GM23248 (cell line): ENCODE measurements at regions not wholly inside any gene's neighbourhood (a gene's known extent, or its start where the extent isn't known, plus 50 kb on each side); places are given as distances from the start of the nearest gene placed in this dataset.

Experiments
- DNase-seq: peaks from one replicate; pipeline ENCODE4 v3.0.0-alpha.2; 2015
- H2AFZ ChIP-seq: fragments of 200-600 bp; sonication (generic); 2 replicates; pipeline ENCODE4 v1.6.1; 2016; ENCODE audit warnings: antibody characterized with exemption
- H3F3A ChIP-seq: fragments of 200-600 bp; sonication (generic); 2 replicates; pipeline ENCODE4 v1.6.1; 2016; ENCODE audit warnings: mild to moderate bottlenecking, antibody characterized with exemption, mixed run types; ENCODE audit not compliant: insufficient read depth
- H3K27ac ChIP-seq: fragments of 200-600 bp; sonication (generic); 2 replicates; pipeline ENCODE4 v1.5.1; 2016; ENCODE audit warnings: mild to moderate bottlenecking
- H3K27me3 ChIP-seq: fragments of 200-600 bp; sonication (generic); replicated peaks from 2 replicates; pipeline ENCODE4 v1.6.1; 2016; ENCODE audit warnings: mild to moderate bottlenecking; ENCODE audit not compliant: insufficient read depth
- H3K36me3 ChIP-seq: fragments of 200-600 bp; sonication (generic); 2 replicates; pipeline ENCODE4 v1.6.1; 2016; ENCODE audit warnings: low read depth, mild to moderate bottlenecking
- H3K4me1 ChIP-seq: fragments of 200-600 bp; sonication (generic); 2 replicates; pipeline ENCODE4 v1.6.1; 2016; ENCODE audit warnings: mild to moderate bottlenecking; ENCODE audit not compliant: insufficient read depth
- H3K4me2 ChIP-seq: fragments of 200-600 bp; sonication (generic); one replicate; pipeline ENCODE4 v1.6.1; 2016; ENCODE audit warnings: mild to moderate bottlenecking; ENCODE audit not compliant: unreplicated experiment
- H3K4me3 ChIP-seq: fragments of 200-600 bp; sonication (generic); 2 replicates; pipeline ENCODE4 v1.5.1; 2016; ENCODE audit warnings: mild to moderate bottlenecking
- H3K79me2 ChIP-seq: fragments of 200-600 bp; sonication (generic); 2 replicates; pipeline ENCODE4 v1.6.1; 2016; ENCODE audit warnings: mild to moderate bottlenecking; ENCODE audit not compliant: insufficient read depth
- H3K9ac ChIP-seq: fragments of 200-600 bp; sonication (generic); 2 replicates; pipeline ENCODE4 v1.6.1; 2016; ENCODE audit warnings: mild to moderate bottlenecking
- H3K9me2 ChIP-seq: fragments of 200-600 bp; sonication (generic); 2 replicates; pipeline ENCODE4 v1.6.1; 2016; ENCODE audit warnings: mixed run types, mild to moderate bottlenecking, moderate library complexity; ENCODE audit not compliant: insufficient read depth
- H3K9me3 ChIP-seq: fragments of 200-600 bp; sonication (generic); one replicate; pipeline ENCODE4 v1.6.1; 2017; ENCODE audit warnings: low read depth
- H4K20me1 ChIP-seq: fragments of 200-600 bp; sonication (generic); 2 replicates; pipeline ENCODE4 v1.6.0; 2016; ENCODE audit not compliant: insufficient read depth
- EZH2 ChIP-seq: fragments of 200-600 bp; sonication (generic); IDR thresholded peaks from 2 replicates; pipeline ENCODE4 v1.6.1; 2018; ENCODE audit warnings: antibody characterized with exemption, mild to moderate bottlenecking; ENCODE audit not compliant: insufficient read depth, poor library complexity, severe bottlenecking
- EZH2phosphoT487 ChIP-seq: fragments of 200-600 bp; sonication (generic); IDR thresholded peaks from 2 replicates; pipeline ENCODE4 v1.6.1; 2018; ENCODE audit warnings: antibody characterized with exemption, moderate library complexity, mild to moderate bottlenecking, low read depth; ENCODE audit not compliant: insufficient read depth
- WGBS, 2 experiments: methylation state at CpG; one replicate each; pipeline ENCODE4 v1.1.6; 2015 to 2017; ENCODE audit warnings: low lambda C conversion rate in 2 of 2, low coverage in 1 of 2; ENCODE audit errors: missing lambda C conversion rate in 2 of 2; 5-methylcytosine and 5-hydroxymethylcytosine counted together
- in situ Hi-C: fragments of 300-500 bp; cut with MboI; formaldehyde crosslinking; loops from 2 replicates; pipeline ENCODE4 v1.15.0; 2020

DNA sequence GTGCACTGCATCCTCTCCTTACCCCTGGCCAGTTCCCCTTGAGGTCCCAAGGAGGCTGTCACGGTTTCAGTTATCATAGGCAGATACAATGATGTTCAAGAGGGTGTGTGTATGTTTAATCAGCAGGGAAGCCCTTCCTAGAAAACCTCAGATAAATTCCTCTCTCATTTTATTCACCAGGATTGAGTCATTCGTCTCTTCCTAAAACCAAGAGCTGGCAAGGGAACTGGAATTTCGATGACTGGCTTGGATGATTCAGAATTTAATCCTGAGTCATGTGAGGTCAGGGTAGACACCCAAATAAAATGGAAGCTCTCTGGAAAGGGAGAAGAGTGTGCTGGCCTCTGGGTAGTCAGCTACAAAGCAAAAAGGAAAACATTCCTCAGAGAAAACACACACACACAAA lies 106.2 kb upstream of the RAPGEF2 start:
- Histone ChIP-seq H3K27me3 (peaks cover 13% of the 10 kb centered on the region; the same call in 1 of the 2 replicates), H3F3A (no peaks in the 10 kb centered on the region; the same call in 1 of the 2 replicates), H3K9me2 (no peaks in the 10 kb centered on the region), H3K4me2 (peak overlapping the region; percentile 30), H3K27ac (peak overlapping the region; percentile 57), H2AFZ (no peak overlapping the region), H3K4me3 (no peak overlapping the region), H3K9ac (0 out of 2 replicates have a peak overlapping the region, but pooled peaks have one; percentile 9), H4K20me1 (no peaks in the 10 kb centered on the region), H3K4me1 (peaks cover 21% of the 10 kb centered on the region), H3K79me2 (no peaks in the 10 kb centered on the region), H3K9me3 (no peaks in the 10 kb centered on the region), H3K36me3 (no peaks in the 10 kb centered on the region)
- in situ Hi-C loops, result no loop called here
- TF ChIP-seq EZH2phosphoT487 (no peak), EZH2 (no peak)
- peak; percentile 98 for DNase-seq
- WGBS, 2 experiments, result 0 to 1% methylated on average over 3 of the region's 3 CpGs

DNA sequence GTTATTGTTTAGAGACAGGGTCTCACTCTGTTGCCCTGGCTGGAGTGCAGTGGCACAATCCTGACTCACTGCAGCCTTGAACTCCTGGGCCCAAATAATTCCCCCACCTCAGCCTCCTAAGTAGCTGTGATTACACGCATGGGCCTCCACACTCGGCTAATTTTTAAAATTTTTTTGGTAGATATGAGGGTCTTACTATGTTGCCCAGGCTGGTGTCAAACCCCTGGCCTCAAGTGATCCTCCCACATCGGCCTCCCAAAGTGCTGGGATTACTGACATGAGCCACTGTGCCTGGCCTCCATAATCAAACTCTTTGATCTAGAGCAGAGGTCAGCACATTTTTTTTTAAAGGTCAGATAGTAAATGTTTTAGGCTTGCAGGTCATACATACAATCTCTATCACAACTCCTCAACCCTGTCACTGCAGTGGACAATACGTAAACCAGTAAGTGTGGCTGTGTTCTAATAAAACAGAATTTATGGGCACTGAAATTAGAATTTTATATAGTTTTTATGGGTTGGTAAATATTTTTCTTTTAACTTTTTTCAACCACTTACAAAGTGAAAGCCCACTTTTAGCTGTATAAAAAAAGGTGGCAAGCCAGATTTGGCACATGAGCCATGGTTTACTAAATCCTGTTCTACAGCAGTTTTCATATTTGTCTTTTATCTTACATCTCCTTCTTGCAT lies 105.1 kb upstream of the RAPGEF2 start:
- DNase-seq, result no peak
- no peak for TF ChIP-seq EZH2
- no peak for TF ChIP-seq EZH2phosphoT487
- Histone ChIP-seq H3K36me3 (no peaks in the 10 kb centered on the region), H3K4me2 (no peak overlapping the region), H3K79me2 (no peaks in the 10 kb centered on the region), H3K4me3 (no peak overlapping the region), H3K27me3 (peaks cover 7% of the 10 kb centered on the region; the same call in 1 of the 2 replicates), H3F3A (no peaks in the 10 kb centered on the region; the same call in 1 of the 2 replicates), H3K9ac (no peak overlapping the region), H3K9me2 (no peaks in the 10 kb centered on the region), H3K9me3 (no peaks in the 10 kb centered on the region), H3K4me1 (peaks cover 21% of the 10 kb centered on the region), H4K20me1 (no peaks in the 10 kb centered on the region), H3K27ac (no peak overlapping the region), H2AFZ (no peak overlapping the region)
- WGBS, 2 experiments, result 71 to 72% methylated on average over 4 of the region's 4 CpGs
- in situ Hi-C loops, result no loop called here

DNA sequence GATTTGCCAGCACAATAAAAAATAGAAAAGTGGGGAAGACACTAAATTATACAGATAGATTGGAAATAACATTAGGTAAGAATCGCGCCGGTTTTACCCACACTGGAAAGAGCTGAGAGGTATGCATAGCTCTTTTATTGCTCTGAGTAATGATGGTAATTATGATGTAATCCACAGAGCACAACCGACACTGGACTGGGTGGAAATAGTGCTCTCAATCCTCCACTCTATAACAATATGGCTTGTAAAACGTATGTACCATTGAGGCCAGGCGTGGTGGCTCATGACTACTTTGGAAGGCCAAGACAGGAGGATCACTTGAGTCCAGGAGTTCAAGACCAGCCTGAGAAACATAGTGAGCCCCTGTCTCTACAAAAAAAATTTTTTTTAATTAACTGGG lies 104.3 kb upstream of the RAPGEF2 start:
- H3K27me3 ChIP-seq, result peaks cover 5% of the 10 kb centered on the region; the same call in 1 of the 2 replicates
- H3K9me2 ChIP-seq, result no peaks in the 10 kb centered on the region
- H3K4me2 ChIP-seq, result no peak overlapping the region
- no peak overlapping the region for H3K27ac ChIP-seq
- peak; percentile 78 for DNase-seq
- H4K20me1 ChIP-seq, result no peaks in the 10 kb centered on the region
- H3K4me3 ChIP-seq, result no peak overlapping the region
- H3K79me2 ChIP-seq, result no peaks in the 10 kb centered on the region
- no peaks in the 10 kb centered on the region; the same call in 1 of the 2 replicates for H3F3A ChIP-seq
- WGBS, 2 experiments, result 45 to 47% methylated on average over 6 of the region's 6 CpGs
- no peak overlapping the region for H3K9ac ChIP-seq
- H3K4me1 ChIP-seq, result peaks cover 24% of the 10 kb centered on the region
- H3K36me3 ChIP-seq, result no peaks in the 10 kb centered on the region
- H3K9me3 ChIP-seq, result no peaks in the 10 kb centered on the region
- in situ Hi-C loops, result no loop called here
- H2AFZ ChIP-seq, result no peak overlapping the region
- TF ChIP-seq EZH2 (no peak), EZH2phosphoT487 (no peak)

DNA sequence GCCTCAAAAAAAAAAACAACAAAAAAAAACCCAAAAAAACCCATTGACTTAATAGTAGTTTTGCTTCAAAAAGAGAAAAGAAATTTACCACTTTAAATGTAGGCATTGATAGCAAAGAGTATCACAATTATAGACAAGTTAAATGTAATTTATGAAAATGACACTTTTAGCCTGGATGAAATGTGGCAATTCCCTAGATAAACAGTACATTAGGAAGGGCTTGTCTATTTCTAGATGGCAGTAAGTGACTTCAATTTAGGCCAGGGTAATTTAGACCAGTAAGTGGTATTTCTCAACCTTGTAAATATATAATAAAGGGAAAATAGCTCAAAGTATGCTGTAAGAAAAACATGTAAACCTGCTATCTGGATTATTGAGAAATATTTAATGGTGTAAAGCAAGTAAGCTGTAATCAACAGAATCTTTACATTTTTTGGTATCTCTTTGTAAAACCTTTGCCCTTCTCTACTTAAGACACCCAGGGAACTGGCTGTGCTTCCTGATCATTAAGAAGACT lies 103.7 kb upstream of the RAPGEF2 start:
- Histone ChIP-seq H3K27me3 (no peaks in the 10 kb centered on the region), H3K9me2 (no peaks in the 10 kb centered on the region), H3F3A (no peaks in the 10 kb centered on the region; the same call in 1 of the 2 replicates), H3K4me2 (no peak overlapping the region), H3K36me3 (no peaks in the 10 kb centered on the region), H3K4me1 (peaks cover 28% of the 10 kb centered on the region), H3K27ac (no peak overlapping the region), H3K79me2 (no peaks in the 10 kb centered on the region), H2AFZ (no peak overlapping the region), H3K4me3 (no peak overlapping the region), H4K20me1 (no peaks in the 10 kb centered on the region), H3K9me3 (no peaks in the 10 kb centered on the region), H3K9ac (no peak overlapping the region)
- in situ Hi-C loops, result no loop called here
- TF ChIP-seq EZH2phosphoT487 (no peak), EZH2 (no peak)
- DNase-seq, result no peak
